CD4-positive, alpha-beta T cell (primary cell): ENCODE measurements at regions not wholly inside any gene's neighbourhood (a gene's known extent, or its start where the extent isn't known, plus 50 kb on each side); places are given as distances from the start of the nearest gene placed in this dataset.

ENCODE experiments used
- ATAC-seq: fragments of 200-7000 bp; cut with Tn5 transposase; one replicate; pipeline ENCODE4 v1.10.0; 2022; ENCODE audit warnings: mild to moderate bottlenecking; ENCODE audit not compliant: poor library complexity
- CTCF ChIA-PET: fragments of 350-600 bp; sonication (Branson Sonifier 250); formaldehyde crosslinking; loops from one replicate; lab custom pipeline; 2021; ENCODE audit warnings: antibody characterized with exemption, inconsistent platforms; lab: Charles Lee
- POLR2A ChIA-PET: fragments of 350-600 bp; sonication (Branson Sonifier 250); formaldehyde crosslinking; loops from one replicate; lab custom pipeline; 2021; ENCODE audit warnings: antibody characterized with exemption, inconsistent platforms; lab: Charles Lee
- DNase-seq, 14 experiments: peaks; one replicate each; pipeline ENCODE4 v3.0.0-alpha.2; 2013 to 2020; ENCODE audit warnings: mixed read lengths in 2 of 14
- H3K27ac ChIP-seq, 2 donors: one replicate each; pipeline versions ENCODE4 v1.5.1 to v1.7.0; 2013; ENCODE audit warnings: low read length in 2 of 2, low read depth in 1 of 2, mild to moderate bottlenecking in 1 of 2
- H3K27me3 ChIP-seq, 2 experiments: 1 replicate in 1 of 2; 2 replicates in 1 of 2; pipeline versions ENCODE4 v1.6.1 to v1.7.0; 2013; ENCODE audit warnings: low read length in 2 of 2, control low read depth in 1 of 2, mild to moderate bottlenecking in 1 of 2, moderate library complexity in 1 of 2; ENCODE audit not compliant: insufficient read depth in 2 of 2, control insufficient read depth in 1 of 2
- H3K36me3 ChIP-seq: one replicate; pipeline ENCODE4 v1.6.1; 2013; ENCODE audit warnings: low read length, control low read depth; ENCODE audit not compliant: insufficient read depth
- H3K4me1 ChIP-seq: one replicate; pipeline ENCODE4 v1.6.1; 2013; ENCODE audit warnings: low read length, control low read depth; ENCODE audit not compliant: insufficient read depth
- H3K4me3 ChIP-seq: one replicate; pipeline ENCODE4 v1.5.1; 2013; ENCODE audit warnings: mild to moderate bottlenecking, low read length, moderate library complexity
- H3K9me3 ChIP-seq, 2 experiments: 1 replicate in 1 of 2; 2 replicates in 1 of 2; pipeline versions ENCODE4 v1.6.1 to v1.7.0; 2013; ENCODE audit warnings: low read length in 2 of 2, mild to moderate bottlenecking in 2 of 2, control low read depth in 1 of 2, moderate library complexity in 1 of 2; ENCODE audit not compliant: control insufficient read depth in 1 of 2, insufficient read depth in 1 of 2
- H3K27ac Mint-ChIP-seq: one replicate; pipeline ENCODE4 v1.8.0; 2020; ENCODE audit warnings: mixed read lengths
- H3K27me3 Mint-ChIP-seq: one replicate; pipeline ENCODE4 v1.8.0; 2021; ENCODE audit warnings: mixed read lengths
- H3K36me3 Mint-ChIP-seq: one replicate; pipeline ENCODE4 v1.8.0; 2021; ENCODE audit warnings: low read depth, mixed read lengths
- H3K4me1 Mint-ChIP-seq: one replicate; pipeline ENCODE4 v1.8.0; 2021; ENCODE audit warnings: low read depth, mixed read lengths
- H3K4me3 Mint-ChIP-seq: one replicate; pipeline ENCODE4 v1.8.0; 2020; ENCODE audit warnings: mild to moderate bottlenecking, mixed read lengths
- H3K9me3 Mint-ChIP-seq: one replicate; pipeline ENCODE4 v1.8.0; 2020; ENCODE audit warnings: mixed read lengths
- CTCF ChIP-seq: fragments of 200-600 bp; IDR thresholded peaks from one replicate; pipeline ENCODE4 v1.8.0; 2022; ENCODE audit warnings: antibody characterized with exemption, mild to moderate bottlenecking
- intact Hi-C, 2 experiments: fragments of 100-400 bp; cut with DNase I in 1 of 2; cut with micrococcal nuclease in 1 of 2; formaldehyde crosslinking; loops; one replicate each; pipeline versions ENCODE4 v1.15.1 to v1.9.0; 2023 to 2025; cut with DNase I, micrococcal nuclease

GRCh38 chr4:41874873-41875272 lies 60.4 kb upstream of the TMEM33 start:
- Mint-ChIP-seq H3K9me3 (no peaks in the 10 kb centered on the region), H3K4me3 (no peak overlapping the region), H3K36me3 (no peaks in the 10 kb centered on the region), H3K27me3 (peaks cover 100% of the 10 kb centered on the region), H3K27ac (no peak overlapping the region), H3K4me1 (peaks cover 10% of the 10 kb centered on the region)
- POLR2A ChIA-PET: no interaction called here
- Histone ChIP-seq H3K27ac (no peak overlapping the region), H3K4me1 (peaks cover 5% of the 10 kb centered on the region), H3K9me3 (peaks cover 0 to 29% of the 10 kb centered on the region in 2 experiments), H3K27me3 (peaks cover 66 to 94% of the 10 kb centered on the region in 2 experiments), H3K36me3 (no peaks in the 10 kb centered on the region), H3K4me3 (no peak overlapping the region)
- DNase-seq (no peak), ATAC-seq (no peak)
- intact Hi-C loops: no loop called here
- CTCF ChIA-PET: no interaction called here
- no peak for TF ChIP-seq CTCF

- H3K9me3 Mint-ChIP-seq: no peaks in the 10 kb centered on the region
- no peak overlapping the region for H3K4me3 Mint-ChIP-seq
- H3K27ac ChIP-seq: no peak overlapping the region
- CTCF ChIA-PET: no interaction called here
- ATAC-seq: no peak
- H3K27ac Mint-ChIP-seq: no peak overlapping the region
- no peak overlapping the region for H3K4me3 ChIP-seq
- no peak for DNase-seq
- peaks cover 100% of the 10 kb centered on the region for H3K27me3 Mint-ChIP-seq
- POLR2A ChIA-PET: no interaction called here
- no peaks in the 10 kb centered on the region for H3K36me3 ChIP-seq
- intact Hi-C loops: no loop called here
- H3K36me3 Mint-ChIP-seq: no peaks in the 10 kb centered on the region
- H3K4me1 Mint-ChIP-seq: peaks cover 10% of the 10 kb centered on the region
- TF ChIP-seq CTCF: no peak
- peaks cover 0 to 29% of the 10 kb centered on the region in 2 experiments for H3K9me3 ChIP-seq
- H3K4me1 ChIP-seq: peaks cover 5% of the 10 kb centered on the region
- peaks cover 62 to 94% of the 10 kb centered on the region in 2 experiments for H3K27me3 ChIP-seq
These were observed 60.8 kb upstream of the TMEM33 start for GRCh38 chr4:41874398-41874797.

GRCh38 chr4:41873380-41874295 lies 61.6 kb upstream of the TMEM33 start:
- Histone ChIP-seq H3K9me3 (peaks cover 0 to 22% of the 10 kb centered on the region in 2 experiments), H3K4me3 (no peak overlapping the region), H3K4me1 (peaks cover 3% of the 10 kb centered on the region), H3K27ac (no peak overlapping the region), H3K27me3 (peaks cover 55 to 92% of the 10 kb centered on the region in 2 experiments), H3K36me3 (no peaks in the 10 kb centered on the region)
- H3K27me3 Mint-ChIP-seq: peaks cover 99% of the 10 kb centered on the region
- no peak for TF ChIP-seq CTCF
- ChIA-PET POLR2A (no interaction called here), CTCF (no interaction called here)
- no peak for ATAC-seq
- intact Hi-C loops: no loop called here
- peaks cover 7% of the 10 kb centered on the region for H3K4me1 Mint-ChIP-seq
- H3K4me3 Mint-ChIP-seq: no peak overlapping the region
- DNase-seq: no peak
- H3K36me3 Mint-ChIP-seq: no peaks in the 10 kb centered on the region
- no peak overlapping the region for H3K27ac Mint-ChIP-seq
- no peaks in the 10 kb centered on the region for H3K9me3 Mint-ChIP-seq
